ENCODE measurements at regions not wholly inside any gene's neighbourhood (a gene's known extent, or its start where the extent isn't known, plus 50 kb on each side); places are given as distances from the start of the nearest gene placed in this dataset.

GRCh38 chr22:47779474-47779873 is 1017.0 kb downstream of the TBC1D22A start:
- no peak for DNase-seq (ENCODE audit: extremely low read depth, low read depth)
- TF ChIP-seq, protein P1, sequence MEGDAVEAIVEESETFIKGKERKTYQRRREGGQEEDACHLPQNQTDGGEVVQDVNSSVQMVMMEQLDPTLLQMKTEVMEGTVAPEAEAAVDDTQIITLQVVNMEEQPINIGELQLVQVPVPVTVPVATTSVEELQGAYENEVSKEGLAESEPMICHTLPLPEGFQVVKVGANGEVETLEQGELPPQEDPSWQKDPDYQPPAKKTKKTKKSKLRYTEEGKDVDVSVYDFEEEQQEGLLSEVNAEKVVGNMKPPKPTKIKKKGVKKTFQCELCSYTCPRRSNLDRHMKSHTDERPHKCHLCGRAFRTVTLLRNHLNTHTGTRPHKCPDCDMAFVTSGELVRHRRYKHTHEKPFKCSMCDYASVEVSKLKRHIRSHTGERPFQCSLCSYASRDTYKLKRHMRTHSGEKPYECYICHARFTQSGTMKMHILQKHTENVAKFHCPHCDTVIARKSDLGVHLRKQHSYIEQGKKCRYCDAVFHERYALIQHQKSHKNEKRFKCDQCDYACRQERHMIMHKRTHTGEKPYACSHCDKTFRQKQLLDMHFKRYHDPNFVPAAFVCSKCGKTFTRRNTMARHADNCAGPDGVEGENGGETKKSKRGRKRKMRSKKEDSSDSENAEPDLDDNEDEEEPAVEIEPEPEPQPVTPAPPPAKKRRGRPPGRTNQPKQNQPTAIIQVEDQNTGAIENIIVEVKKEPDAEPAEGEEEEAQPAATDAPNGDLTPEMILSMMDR (IDR thresholded peaks at IDR 0.05; ENCODE audit: low read depth, low read length): no peak

DNA sequence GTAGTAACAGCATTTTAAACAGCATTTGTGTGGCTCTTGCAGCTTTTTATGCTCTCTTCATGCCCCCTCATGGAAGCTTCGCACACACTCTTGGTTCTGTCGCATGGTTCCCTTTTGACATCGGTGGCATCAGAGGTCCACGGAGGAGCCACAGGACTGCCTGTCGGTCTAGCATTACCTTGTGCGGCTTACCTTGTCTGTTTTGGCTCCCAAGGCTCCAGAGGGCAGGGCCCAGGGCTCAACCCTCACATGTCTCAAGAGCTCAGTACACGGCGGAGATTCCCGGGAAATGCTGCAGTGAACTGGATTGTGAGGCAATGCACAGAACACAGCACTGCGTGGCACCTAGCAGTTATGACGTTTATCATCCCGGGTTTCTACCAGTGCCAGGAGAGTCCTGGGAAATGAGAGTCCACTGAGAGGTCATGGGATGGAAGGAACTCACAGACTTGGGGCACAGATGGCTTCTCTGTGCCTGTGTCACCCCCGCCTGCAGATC is 1015.8 kb downstream of the TBC1D22A start:
- TF ChIP-seq, protein P1 (IDR thresholded peaks at IDR 0.05; ENCODE audit: low read depth, low read length): no peak
- DNase-seq (ENCODE audit: extremely low read depth, low read depth): no peak

GRCh38 chr22:47777426-47777825 is 1015.0 kb downstream of the TBC1D22A start:
- TF ChIP-seq, protein P1 (IDR thresholded peaks at IDR 0.05; ENCODE audit: low read depth, low read length): no peak

GRCh38 chr22:47776329-47776728 is 1013.9 kb downstream of the TBC1D22A start:
- DNase-seq (ENCODE audit: extremely low read depth, low read depth): no peak
- TF ChIP-seq, protein P1 (IDR thresholded peaks at IDR 0.05; ENCODE audit: low read depth, low read length): no peak

More at GRCh38 chr22:47777426-47777825, 1015.0 kb downstream of the TBC1D22A start:
- no peak for DNase-seq (ENCODE audit: extremely low read depth, low read depth)

DNA sequence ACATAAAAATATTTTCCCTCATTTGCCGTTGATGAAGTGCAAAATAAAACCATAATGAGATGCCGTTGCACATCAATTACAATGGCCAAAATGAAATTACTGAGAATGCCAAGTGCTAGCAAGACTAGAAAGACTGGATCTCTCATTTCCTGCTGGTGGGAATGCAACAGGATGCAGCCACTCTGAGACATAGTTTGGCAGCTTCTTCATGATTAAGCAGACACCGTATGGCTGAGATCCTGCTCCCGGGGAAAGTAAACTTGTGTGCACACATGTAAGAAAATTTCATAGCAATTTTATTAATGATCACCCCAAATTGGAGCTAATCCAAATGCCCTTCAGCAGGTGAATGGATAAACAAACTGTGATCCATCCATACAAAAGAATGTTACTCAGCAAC is 1013.2 kb downstream of the TBC1D22A start:
- TF ChIP-seq, protein P1 (IDR thresholded peaks at IDR 0.05; ENCODE audit: low read depth, low read length): no peak
- no peak for DNase-seq (ENCODE audit: extremely low read depth, low read depth)

GRCh38 chr22:47775191-47775590 is 1012.7 kb downstream of the TBC1D22A start:
- DNase-seq (ENCODE audit: extremely low read depth, low read depth): no peak
- TF ChIP-seq, protein P1 (IDR thresholded peaks at IDR 0.05; ENCODE audit: low read depth, low read length): no peak

GRCh38 chr22:47773635-47774034 is 1011.2 kb downstream of the TBC1D22A start:
- DNase-seq (ENCODE audit: extremely low read depth, low read depth): no peak
- TF ChIP-seq, protein P1 (IDR thresholded peaks at IDR 0.05; ENCODE audit: low read depth, low read length): no peak
